PC-3 (cell line): ENCODE measurements at regions not wholly inside any gene's neighbourhood (a gene's known extent, or its start where the extent isn't known, plus 50 kb on each side); places are given as distances from the start of the nearest gene placed in this dataset.

Experiments
- ATAC-seq: fragments of 200-7000 bp; cut with Tn5 transposase; 2 replicates; pipeline ENCODE4 v1.9.1; 2020; ENCODE audit warnings: mild to moderate bottlenecking, moderate library complexity
- BruUV-seq: library from RNA; stranded (reverse); fragments of 400-500 nt; replicated peaks from 2 replicates; lab custom pipeline; 2021; lab: Mats Ljungman, UMichigan
- CTCF ChIA-PET: fragments of 300-600 bp; sonication (Branson Sonifier 250); formaldehyde crosslinking; loops from one replicate; lab custom pipeline; 2022; ENCODE audit warnings: antibody characterized with exemption; lab: Charles Lee
- POLR2A ChIA-PET: fragments of 300-600 bp; sonication (Branson Sonifier 250); formaldehyde crosslinking; loops from one replicate; lab custom pipeline; 2022; ENCODE audit warnings: antibody characterized with exemption; ENCODE audit not compliant: unreplicated experiment; lab: Charles Lee
- DNase-seq: peaks from one replicate; pipeline ENCODE4 v3.0.0-alpha.2; 2015
- H2AFZ ChIP-seq: fragments of 300-600 bp; sonication (generic); 2 replicates; pipeline ENCODE4 v1.6.0; 2016; ENCODE audit warnings: antibody characterized with exemption, low read length
- H3F3A ChIP-seq: fragments of 300-600 bp; sonication (generic); one replicate; pipeline ENCODE4 v1.6.0; 2017; ENCODE audit warnings: antibody characterized with exemption, low read length, control low read depth, mild to moderate bottlenecking; ENCODE audit not compliant: unreplicated experiment
- H3K27ac ChIP-seq: fragments of 300-600 bp; sonication (generic); 2 replicates; pipeline ENCODE4 v1.5.1; 2016; ENCODE audit warnings: mild to moderate bottlenecking, low read length
- H3K27me3 ChIP-seq: fragments of 300-600 bp; sonication (generic); 2 replicates; pipeline ENCODE4 v1.6.1; 2016; ENCODE audit warnings: low read length, mixed read lengths
- H3K36me3 ChIP-seq: fragments of 300-600 bp; sonication (generic); 2 replicates; pipeline ENCODE4 v1.6.1; 2016; ENCODE audit warnings: low read depth, mixed run types, low read length, mixed read lengths
- H3K4me1 ChIP-seq: fragments of 300-600 bp; sonication (generic); 2 replicates; pipeline ENCODE4 v1.5.1; 2016; ENCODE audit warnings: low read length; ENCODE audit not compliant: insufficient read depth
- H3K4me2 ChIP-seq: fragments of 300-600 bp; sonication (generic); 2 replicates; pipeline ENCODE4 v1.6.0; 2016; ENCODE audit warnings: low read length
- H3K4me3 ChIP-seq: fragments of 300-600 bp; sonication (generic); 2 replicates; pipeline ENCODE4 v1.5.1; 2016; ENCODE audit warnings: mild to moderate bottlenecking, low read length, mixed read lengths
- H3K79me2 ChIP-seq: fragments of 300-600 bp; sonication (generic); 2 replicates; pipeline ENCODE4 v1.6.1; 2017; ENCODE audit warnings: low read length, mixed read lengths
- H3K9ac ChIP-seq: fragments of 300-600 bp; sonication (generic); 2 replicates; pipeline ENCODE4 v1.6.0; 2016; ENCODE audit warnings: mild to moderate bottlenecking, low read length
- H3K9me2 ChIP-seq: fragments of 300-600 bp; sonication (generic); replicated peaks from 2 replicates; pipeline ENCODE4 v1.6.1; 2016; ENCODE audit warnings: mixed run types, low read length, mixed read lengths
- H3K9me3 ChIP-seq: fragments of 300-600 bp; sonication (generic); 2 replicates; pipeline ENCODE4 v1.6.1; 2016; ENCODE audit warnings: low read length, mixed read lengths
- H4K20me1 ChIP-seq: fragments of 300-600 bp; sonication (generic); 2 replicates; pipeline ENCODE4 v1.6.1; 2016; ENCODE audit warnings: low read length, mixed read lengths
- EZH2 ChIP-seq: fragments of 300-600 bp; sonication (generic); IDR thresholded peaks from one replicate; pipeline ENCODE4 v1.6.1; 2017; ENCODE audit warnings: antibody characterized with exemption, mild to moderate bottlenecking, low read length; ENCODE audit not compliant: unreplicated experiment
- EZH2phosphoT487 ChIP-seq: fragments of 300-600 bp; sonication (generic); IDR thresholded peaks from 2 replicates; pipeline ENCODE4 v1.6.1; 2018; ENCODE audit warnings: mild to moderate bottlenecking, antibody characterized with exemption, low read length, borderline replicate concordance
- intact Hi-C: fragments of 100-400 bp; cut with micrococcal nuclease; formaldehyde crosslinking; loops from 2 replicates; pipeline ENCODE4 v1.9.0; 2023
- TF ChIP-seq, protein P1 (sequence below): fragments of 300-600 bp; sonication (generic); conservative IDR thresholded peaks from 2 replicates; pipeline ENCODE4 v1.5.1; 2017; ENCODE audit warnings: antibody characterized with exemption, low read depth, mild to moderate bottlenecking, low read length

- no peak overlapping the region for H3K4me2 ChIP-seq
- H3K4me1 ChIP-seq: no peaks in the 10 kb centered on the region
- H3K4me3 ChIP-seq: no peak overlapping the region
- DNase-seq (no peak), ATAC-seq (no peak)
- no peak overlapping the region for H2AFZ ChIP-seq
- H3K27ac ChIP-seq: no peak overlapping the region
- H3K9me3 ChIP-seq: no peaks in the 10 kb centered on the region
- H3K9me2 ChIP-seq: no peaks in the 10 kb centered on the region
- BruUV-seq: no TSS peak
- no peaks in the 10 kb centered on the region for H3F3A ChIP-seq
- no peaks in the 10 kb centered on the region for H3K79me2 ChIP-seq
- H3K27me3 ChIP-seq: no peaks in the 10 kb centered on the region
- TF ChIP-seq, protein P1, sequence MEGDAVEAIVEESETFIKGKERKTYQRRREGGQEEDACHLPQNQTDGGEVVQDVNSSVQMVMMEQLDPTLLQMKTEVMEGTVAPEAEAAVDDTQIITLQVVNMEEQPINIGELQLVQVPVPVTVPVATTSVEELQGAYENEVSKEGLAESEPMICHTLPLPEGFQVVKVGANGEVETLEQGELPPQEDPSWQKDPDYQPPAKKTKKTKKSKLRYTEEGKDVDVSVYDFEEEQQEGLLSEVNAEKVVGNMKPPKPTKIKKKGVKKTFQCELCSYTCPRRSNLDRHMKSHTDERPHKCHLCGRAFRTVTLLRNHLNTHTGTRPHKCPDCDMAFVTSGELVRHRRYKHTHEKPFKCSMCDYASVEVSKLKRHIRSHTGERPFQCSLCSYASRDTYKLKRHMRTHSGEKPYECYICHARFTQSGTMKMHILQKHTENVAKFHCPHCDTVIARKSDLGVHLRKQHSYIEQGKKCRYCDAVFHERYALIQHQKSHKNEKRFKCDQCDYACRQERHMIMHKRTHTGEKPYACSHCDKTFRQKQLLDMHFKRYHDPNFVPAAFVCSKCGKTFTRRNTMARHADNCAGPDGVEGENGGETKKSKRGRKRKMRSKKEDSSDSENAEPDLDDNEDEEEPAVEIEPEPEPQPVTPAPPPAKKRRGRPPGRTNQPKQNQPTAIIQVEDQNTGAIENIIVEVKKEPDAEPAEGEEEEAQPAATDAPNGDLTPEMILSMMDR: no peak
- no peak for TF ChIP-seq EZH2phosphoT487
- CTCF ChIA-PET: no interaction called here
- no peaks in the 10 kb centered on the region for H4K20me1 ChIP-seq
- POLR2A ChIA-PET: no interaction called here
- H3K9ac ChIP-seq: no peak overlapping the region
- no peaks in the 10 kb centered on the region for H3K36me3 ChIP-seq
- intact Hi-C loops: no loop called here
Observed at GRCh38 chr1:79530055-79530454, 523.5 kb upstream of the ADGRL4 start.

GRCh38 chr1:79524126-79524525 lies 517.6 kb upstream of the ADGRL4 start:
- no peaks in the 10 kb centered on the region for H3K27me3 ChIP-seq
- POLR2A ChIA-PET: interaction anchor here (0.5 kb wide), 1 partner anchor 991 kb away, joined by 4 read pairs; no protein-coding TSS in a partner anchor
- H3K9me3 ChIP-seq: no peaks in the 10 kb centered on the region
- H3K4me3 ChIP-seq: no peak overlapping the region
- H3K9me2 ChIP-seq: no peaks in the 10 kb centered on the region
- H3K79me2 ChIP-seq: no peaks in the 10 kb centered on the region
- H3K4me1 ChIP-seq: no peaks in the 10 kb centered on the region
- TF ChIP-seq, protein P1: no peak
- TF ChIP-seq EZH2phosphoT487 (no peak), EZH2 (no peak)
- BruUV-seq: no TSS peak
- no peak overlapping the region for H3K4me2 ChIP-seq
- H3K36me3 ChIP-seq: no peaks in the 10 kb centered on the region
- ATAC-seq: no peak
- CTCF ChIA-PET: no interaction called here
- H3K27ac ChIP-seq: no peak overlapping the region
- H3F3A ChIP-seq: no peaks in the 10 kb centered on the region
- no peak overlapping the region for H2AFZ ChIP-seq
- intact Hi-C loops: no loop called here
- no peak overlapping the region for H3K9ac ChIP-seq
- no peaks in the 10 kb centered on the region for H4K20me1 ChIP-seq
- DNase-seq: no peak

- H3K27me3 ChIP-seq: no peaks in the 10 kb centered on the region
- no peak overlapping the region for H3K9ac ChIP-seq
- intact Hi-C loops: no loop called here
- no peaks in the 10 kb centered on the region for H3K9me2 ChIP-seq
- no peak for ATAC-seq
- H4K20me1 ChIP-seq: no peaks in the 10 kb centered on the region
- DNase-seq: no peak
- BruUV-seq: no TSS peak
- no peaks in the 10 kb centered on the region for H3K4me1 ChIP-seq
- POLR2A ChIA-PET: no interaction called here
- H3F3A ChIP-seq: no peaks in the 10 kb centered on the region
- no peak overlapping the region for H3K27ac ChIP-seq
- CTCF ChIA-PET: no interaction called here
- no peak overlapping the region for H3K4me2 ChIP-seq
- no peak overlapping the region for H3K4me3 ChIP-seq
- H3K79me2 ChIP-seq: no peaks in the 10 kb centered on the region
- TF ChIP-seq, protein P1: no peak
- TF ChIP-seq EZH2 (no peak), EZH2phosphoT487 (no peak)
- no peak overlapping the region for H2AFZ ChIP-seq
- H3K9me3 ChIP-seq: no peaks in the 10 kb centered on the region
- no peaks in the 10 kb centered on the region for H3K36me3 ChIP-seq
Observed at GRCh38 chr1:79519084-79519760, 512.7 kb upstream of the ADGRL4 start.
